GM12875 (cell line): ENCODE measurements at regions not wholly inside any gene's neighbourhood (a gene's known extent, or its start where the extent isn't known, plus 50 kb on each side); places are given as distances from the start of the nearest gene placed in this dataset.

Source experiments
- H3K4me3 ChIP-seq: one replicate; pipeline ENCODE4 v1.5.1; 2011; ENCODE audit warnings: low read depth, low read length, control low read depth
- CTCF ChIP-seq: IDR thresholded peaks from 2 replicates; pipeline ENCODE4 v1.5.1; 2011; ENCODE audit warnings: low read depth, mild to moderate bottlenecking, control low read depth, inconsistent platforms, low read length, moderate library complexity, borderline replicate concordance; ENCODE audit not compliant: insufficient read depth

GRCh38 chr14:53215101-53215500, 62.0 kb upstream of the DDHD1 start:
- TF ChIP-seq CTCF: no peak

DNA sequence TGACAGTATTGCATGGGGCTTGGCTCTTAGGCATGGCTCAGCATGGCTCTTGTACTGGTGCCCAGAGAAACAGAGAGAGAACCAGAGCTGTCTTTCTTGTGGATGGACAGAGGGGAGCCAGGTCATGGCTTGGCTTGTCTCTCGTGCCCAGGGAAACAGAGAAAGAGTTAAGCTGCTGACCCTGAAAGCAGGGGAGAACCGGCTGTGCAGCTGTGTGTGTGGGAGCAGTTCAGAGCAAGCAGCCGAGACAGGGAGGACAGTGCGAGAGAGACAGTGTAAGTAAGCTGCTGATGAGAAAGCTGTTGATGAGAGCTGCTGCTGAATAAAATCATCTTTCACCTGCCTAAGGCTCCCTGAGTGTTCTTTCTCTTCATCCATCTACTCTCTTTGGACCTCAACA, 61.3 kb upstream of the DDHD1 start:
- no peak for TF ChIP-seq CTCF
- H3K4me3 ChIP-seq: no peak overlapping the region

More at GRCh38 chr14:53215101-53215500, 62.0 kb upstream of the DDHD1 start:
- H3K4me3 ChIP-seq: no peak overlapping the region

GRCh38 chr14:53213761-53214160, 60.6 kb upstream of the DDHD1 start:
- no peak overlapping the region for H3K4me3 ChIP-seq
- no peak for TF ChIP-seq CTCF

- no peak for TF ChIP-seq CTCF
These were observed 56.2 kb upstream of the DDHD1 start for GRCh38 chr14:53209370-53209769.

More at GRCh38 chr14:53209370-53209769, 56.2 kb upstream of the DDHD1 start:
- no peak overlapping the region for H3K4me3 ChIP-seq
